CD4-positive, alpha-beta T cell treated with Interleukin-21 for 1 hour (primary cell): ENCODE measurements at regions not wholly inside any gene's neighbourhood (a gene's known extent, or its start where the extent isn't known, plus 50 kb on each side); places are given as distances from the start of the nearest gene placed in this dataset.
"Not testable (repeated sequence)": the region's sequence is repeated elsewhere in the genome, so short reads cannot be mapped to it uniquely, and the experiment has no call there.

Experiments used
- DNase-seq: peaks from one replicate; pipeline ENCODE4 v3.0.0-alpha.2; 2020

DNA sequence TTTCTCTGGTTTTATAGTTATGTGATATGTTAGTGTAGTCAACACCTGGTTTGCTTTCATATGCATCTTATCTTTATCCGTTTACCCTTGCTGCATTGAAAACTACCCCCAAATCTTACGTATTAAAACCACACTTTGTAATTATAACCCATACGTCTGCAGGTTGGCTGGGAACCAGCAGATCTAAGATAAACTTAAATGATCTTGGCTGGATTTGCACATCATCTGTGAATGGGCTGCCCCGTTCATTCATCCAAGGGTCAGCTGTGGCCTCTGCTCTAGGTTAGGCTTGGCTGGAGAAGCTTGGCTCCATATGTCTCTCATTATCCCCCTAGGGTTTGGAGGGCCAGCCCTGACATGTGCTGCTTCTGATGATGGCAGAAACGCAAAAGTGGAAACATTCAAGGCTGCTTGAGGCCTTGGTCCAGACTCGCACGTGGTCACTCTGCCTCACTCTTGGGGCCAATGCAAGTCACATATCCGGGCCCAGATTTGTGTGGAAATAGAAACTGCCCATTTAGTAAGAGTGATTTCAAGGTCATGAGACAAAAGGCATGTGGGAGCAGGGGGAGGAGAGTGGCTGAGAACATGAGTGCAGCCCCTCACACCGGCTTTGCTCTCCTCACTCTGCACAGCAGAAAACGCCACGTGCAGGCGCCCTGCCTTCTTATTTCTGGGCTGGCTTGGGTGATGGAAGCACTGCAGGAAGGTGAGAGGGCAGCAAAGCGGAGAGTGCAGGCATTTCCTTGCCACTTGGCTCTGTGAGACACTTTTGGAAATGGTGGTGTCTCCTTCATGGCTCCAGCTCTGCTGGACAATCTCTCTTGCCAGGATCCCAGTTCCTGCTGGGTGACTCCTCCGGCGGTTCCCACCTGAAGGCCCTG, 553.8 kb downstream of the GLRX3 start:
- DNase-seq, result no peak

DNA sequence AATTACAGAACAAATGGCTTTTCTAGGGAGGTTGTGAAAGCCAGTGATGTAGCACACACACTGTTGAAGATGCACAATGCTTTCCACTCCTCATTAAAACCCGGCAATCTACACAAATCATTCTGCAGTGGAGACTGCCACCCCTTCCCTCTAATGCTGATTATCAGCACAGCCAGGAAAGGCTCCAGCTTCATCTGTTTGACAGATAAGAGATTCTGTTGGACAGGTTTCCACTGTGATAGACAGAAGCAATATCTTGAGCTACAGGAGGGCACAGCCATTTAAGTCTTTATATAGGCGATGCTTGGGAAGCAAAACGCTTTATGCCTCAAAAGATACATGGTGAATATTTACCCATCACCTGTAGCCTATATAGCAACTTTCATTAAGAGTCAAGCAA, 555.6 kb downstream of the GLRX3 start:
- no peak for DNase-seq

DNA sequence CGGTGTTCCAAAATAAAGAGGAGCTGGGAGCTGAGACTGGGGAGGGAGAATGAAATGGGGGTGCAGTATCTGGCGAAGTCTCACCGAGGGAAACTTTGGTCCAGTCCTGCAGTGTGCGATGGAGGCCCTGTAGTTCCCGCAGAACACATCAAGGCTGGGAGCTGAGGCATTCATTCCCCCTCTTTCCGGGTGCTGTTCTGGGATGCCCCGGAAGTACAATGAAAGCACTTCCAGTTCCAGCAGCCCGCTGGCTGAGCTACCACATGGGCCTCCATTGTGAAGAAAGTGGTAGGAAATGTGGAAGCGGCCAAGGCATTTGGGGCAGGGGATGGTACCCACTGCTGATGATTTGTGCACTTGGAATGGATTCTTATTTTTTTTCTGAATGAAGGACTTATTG, 560.7 kb downstream of the GLRX3 start:
- no peak for DNase-seq

DNA sequence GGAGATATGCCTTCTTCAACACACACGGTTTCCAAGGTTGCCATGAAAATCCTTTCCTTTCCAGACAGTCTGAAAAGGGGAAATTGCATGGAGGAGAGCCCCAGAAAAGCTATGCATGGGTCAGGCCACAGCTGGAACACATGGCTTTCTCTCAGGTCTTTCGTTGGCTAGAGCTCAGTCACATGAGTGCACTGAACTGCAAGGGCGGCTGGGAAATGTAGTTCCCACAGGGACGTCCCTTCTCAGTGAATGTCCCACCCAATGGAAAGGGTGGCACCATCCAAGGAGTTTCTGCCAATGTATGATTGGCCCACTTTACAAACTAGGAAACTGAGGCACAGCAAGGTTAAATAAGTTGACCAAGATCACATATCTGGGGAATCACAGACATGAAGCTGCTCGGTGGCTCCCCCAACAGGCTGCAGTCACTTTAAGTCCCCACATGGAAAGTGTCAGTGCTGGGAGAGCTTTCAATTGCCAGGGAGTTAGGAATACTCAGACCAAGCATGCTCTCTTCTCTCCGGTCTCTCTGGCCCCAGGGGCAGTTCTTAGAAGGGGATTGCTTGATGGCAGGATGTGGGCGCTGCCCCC, 571.3 kb downstream of the GLRX3 start:
- DNase-seq, result no peak

DNA sequence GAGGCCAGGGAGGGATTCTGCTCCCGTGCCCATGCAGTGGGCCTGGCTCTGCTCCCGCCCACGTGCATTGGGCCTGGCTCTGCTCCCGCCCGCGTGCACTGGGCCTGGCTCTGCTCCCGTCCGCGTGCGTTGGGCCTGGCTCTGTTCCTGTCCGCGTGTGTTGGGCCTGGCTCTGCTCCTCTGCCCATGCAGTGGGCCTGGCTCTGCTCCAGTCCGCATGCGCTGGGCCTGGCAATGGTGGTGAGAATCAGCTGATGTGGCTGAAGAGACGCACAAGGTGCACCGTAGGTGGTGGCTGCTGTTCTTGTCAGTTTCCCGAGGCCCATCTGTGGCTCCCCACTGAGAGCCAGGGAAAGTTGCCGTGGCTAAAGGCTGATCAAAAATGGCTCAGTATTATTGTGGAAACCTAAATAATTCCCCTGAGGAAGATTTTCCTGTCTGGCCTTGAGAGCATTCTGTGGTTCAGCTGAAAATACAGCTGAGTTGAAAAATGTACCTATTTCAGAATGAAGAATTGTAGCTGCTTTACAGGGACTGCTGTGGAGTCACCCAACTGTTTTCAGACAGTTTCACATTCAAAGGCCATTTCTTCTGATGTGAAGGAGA, 572.4 kb downstream of the GLRX3 start:
- no peak for DNase-seq

DNA sequence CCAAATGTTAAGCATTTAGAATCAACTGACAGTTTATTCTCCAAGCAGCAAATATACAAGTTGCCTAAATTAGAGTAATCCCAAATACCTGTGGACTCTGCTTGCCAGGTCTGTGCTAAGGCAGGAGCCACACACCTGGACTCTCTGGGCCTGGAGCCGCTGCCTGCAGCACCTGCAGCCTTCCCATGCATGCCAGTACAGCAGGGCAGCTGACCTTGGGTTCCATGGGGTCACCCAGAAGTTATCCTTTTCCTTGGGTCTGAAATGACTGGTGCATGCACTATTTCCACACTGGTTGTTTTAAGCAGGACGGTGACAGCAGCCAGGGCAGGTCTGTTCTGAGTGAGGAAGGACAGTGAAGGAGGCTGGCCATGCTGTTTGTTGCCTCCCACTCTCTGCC, 573.2 kb downstream of the GLRX3 start:
- no peak for DNase-seq

DNA sequence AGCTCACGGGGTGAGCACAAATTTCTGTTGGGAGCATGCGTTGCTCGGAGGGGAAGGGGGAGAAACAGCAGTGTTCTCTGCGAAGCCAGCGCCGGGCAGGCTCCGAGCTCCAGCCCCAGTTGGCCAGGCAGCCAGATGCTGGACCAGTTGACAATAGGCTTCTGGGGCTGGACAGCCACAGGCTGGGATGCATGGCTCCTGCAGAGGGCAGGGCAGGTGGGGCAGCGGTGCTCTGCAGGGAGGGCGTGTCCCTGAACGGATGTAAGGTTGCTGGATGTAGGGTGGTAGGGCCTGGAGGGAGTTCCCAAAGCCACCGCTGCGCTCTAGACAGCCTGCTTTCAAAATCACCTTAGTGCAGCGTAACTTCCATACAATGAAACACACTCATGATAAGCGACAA, 574.9 kb downstream of the GLRX3 start:
- DNase-seq, result no peak

DNA sequence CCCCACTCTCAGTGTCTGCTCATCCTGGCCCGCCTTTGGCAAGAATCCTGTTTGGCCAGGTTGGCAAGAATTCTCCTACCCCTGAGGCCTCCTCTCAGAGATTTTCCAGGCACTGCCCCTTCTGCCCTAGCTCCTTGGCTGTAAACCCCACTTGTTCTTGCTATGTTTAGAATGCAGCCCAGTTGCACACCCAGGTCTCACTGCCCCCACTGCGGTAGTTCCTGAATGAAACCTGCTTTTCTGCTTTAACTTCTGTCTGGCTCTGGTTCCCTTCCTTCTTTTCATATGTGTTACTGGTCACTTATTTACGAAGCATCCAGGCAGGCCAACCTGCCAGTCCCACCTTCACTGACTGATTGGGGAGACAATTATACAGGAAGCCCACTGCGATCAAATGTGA, 576.9 kb downstream of the GLRX3 start:
- DNase-seq, result no peak

DNA sequence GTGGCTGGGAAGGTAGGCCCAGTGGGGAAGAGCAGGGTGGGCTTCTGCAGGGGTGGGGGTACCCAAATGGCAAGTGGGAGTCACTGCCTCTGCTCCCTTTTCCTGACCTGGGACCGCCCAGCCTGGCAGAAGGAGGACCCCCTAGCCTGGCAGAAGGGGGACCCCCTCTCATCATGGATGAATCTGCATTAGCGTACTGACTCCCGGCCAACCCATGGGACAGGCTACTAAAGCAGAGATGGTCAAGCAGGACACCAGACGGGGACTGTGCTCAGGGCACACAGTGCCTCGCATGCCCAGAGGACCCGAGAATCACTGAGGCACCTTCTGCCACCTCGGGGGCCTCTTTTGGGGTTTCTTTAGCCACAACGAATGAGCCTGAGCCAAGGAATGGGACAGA, 577.5 kb downstream of the GLRX3 start:
- DNase-seq, result no peak

DNA sequence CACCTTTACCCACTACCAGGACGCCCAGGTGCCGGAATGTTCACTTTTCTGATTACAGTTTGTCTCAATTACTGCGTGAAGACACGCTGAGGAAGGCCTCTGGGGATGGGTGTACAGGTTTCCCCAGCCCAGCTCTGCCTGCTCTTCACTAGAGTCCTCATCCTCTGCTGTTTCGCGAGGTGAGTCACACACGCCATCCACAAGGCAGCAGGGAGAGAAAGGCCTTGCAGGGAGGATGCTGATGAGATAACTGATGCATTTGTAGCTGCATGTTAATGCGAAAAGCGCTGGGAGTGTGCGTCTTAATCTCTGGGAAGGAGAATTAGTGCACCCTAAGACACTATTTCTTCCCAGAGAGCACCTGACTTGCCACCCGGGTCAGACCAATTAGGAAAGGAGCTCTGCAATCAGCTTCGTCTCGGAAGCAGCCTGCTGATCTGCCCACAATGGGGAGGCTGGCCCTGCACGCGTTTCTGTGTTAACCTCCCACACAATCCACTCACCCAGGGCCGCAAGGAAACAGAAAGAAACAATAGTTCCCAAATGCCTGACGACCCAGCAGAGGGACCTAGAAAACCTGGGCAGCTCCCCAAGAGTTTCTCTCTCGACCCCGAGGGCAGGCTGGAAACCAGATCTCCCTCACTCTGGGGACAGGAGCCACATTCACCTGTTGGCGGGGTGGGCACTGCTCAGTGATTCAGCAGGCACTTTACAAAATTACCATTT, 578.7 kb downstream of the GLRX3 start:
- DNase-seq, result no peak

DNA sequence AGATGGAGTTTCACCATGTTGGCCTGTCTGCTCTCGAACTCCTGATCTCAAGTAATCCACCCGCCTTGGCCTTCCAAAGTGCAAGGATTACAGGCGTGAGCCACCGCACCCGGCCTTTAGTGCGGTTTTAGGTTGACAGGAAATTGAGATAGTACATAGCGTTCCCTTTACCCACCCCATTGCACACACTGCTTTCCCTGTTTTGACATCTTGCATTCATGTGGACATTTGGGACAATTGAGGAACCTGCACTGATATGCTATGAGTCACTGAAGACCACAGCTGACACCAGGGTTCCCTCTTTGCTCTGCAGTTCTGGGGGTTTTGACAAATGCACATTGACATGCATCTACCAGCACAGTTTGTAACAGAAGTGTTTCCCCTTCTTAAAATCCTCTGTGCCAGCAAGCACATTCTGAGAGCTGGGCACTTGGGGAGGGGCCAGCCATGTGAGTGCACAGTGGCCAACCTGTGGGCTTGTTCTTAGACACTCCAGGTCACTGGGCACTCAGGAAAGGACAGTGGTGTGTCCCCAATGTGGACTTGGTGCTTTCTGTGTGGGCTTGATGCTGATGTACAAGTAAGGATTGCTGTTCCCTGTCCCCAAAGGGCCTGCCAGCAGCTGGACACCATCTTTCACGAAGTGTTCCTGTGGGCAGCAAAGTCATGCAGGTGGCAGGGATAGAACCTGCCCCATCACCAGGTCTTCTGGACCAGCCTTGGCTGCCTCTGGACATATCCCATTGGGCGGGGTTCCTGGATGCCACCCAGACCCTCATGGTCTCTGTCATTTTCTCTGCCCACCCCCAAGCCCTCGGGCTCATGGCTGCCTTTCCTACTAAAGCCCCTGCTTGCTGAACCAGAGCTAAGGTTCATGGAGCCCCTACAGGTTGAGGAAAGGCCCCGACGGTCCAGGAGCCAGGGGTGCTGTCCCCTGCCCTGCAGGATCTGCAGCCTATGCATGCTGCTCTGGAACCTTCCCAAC, 579.8 kb downstream of the GLRX3 start:
- no peak for DNase-seq

DNA sequence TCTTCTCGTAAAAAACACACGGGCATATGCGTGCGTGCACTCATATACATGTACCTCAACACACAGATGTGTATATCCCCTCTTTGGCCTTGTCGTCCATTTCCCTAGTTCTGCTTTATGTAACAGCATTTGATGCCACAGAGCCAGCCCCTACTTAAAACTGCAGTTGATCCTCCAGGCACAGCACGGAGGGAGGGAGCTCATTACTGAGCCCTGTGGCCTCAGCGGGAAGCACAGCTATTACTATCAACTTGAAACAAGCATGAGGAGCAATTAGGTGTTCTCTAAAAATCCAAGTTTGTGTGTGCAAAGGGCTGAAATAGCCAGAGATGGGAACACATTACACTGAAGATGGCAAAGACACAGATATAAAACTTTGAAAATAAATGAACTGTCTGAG, 580.9 kb downstream of the GLRX3 start:
- DNase-seq, result no peak

DNA sequence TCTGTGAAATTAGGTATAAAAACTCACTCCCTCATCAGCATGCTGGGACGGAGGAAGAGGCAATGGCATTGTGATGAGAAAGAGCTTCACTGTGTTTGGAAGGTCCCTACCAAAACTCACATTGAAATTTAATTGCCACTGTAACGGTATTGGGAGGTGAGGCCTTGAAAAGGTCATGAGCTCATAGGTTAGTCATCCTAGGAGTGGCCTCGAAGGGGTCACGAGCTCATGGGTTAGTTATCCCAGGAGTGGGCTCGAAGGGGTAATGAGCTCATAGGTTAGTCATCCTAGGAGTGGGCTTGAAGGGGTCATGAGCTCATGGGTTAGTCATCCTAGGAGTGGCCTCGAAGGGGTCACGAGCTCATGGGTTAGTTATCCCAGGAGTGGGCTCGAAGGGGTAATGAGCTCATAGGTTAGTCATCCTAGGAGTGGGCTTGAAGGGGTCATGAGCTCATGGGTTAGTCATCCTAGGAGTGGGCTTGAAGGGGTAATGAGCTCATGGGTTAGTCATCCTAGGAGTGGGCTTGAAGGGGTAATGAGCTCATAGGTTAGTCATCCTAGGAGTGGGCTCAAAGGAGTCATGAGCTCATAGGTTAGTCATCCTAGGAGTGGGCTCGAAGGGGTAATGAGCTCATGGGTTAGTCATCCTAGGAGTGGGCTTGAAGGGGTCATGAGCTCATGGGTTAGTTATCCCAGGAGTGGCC, 582.7 kb downstream of the GLRX3 start:
- DNase-seq, result not testable (repeated sequence)

DNA sequence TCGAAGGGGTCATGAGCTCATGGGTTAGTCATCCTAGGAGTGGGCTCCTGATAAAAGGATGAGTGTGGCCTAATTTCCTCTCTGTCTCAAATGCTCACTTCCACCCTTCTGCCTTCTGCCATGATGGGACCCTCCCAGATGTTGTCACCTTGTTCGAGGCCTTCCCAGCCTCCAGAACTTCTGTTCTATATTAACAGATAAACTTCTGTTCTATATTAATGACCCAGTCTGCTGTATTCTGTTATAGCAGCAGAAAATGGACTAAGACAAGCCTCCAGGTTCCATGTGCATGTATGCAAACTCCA, 583.2 kb downstream of the GLRX3 start:
- DNase-seq, result no peak

DNA sequence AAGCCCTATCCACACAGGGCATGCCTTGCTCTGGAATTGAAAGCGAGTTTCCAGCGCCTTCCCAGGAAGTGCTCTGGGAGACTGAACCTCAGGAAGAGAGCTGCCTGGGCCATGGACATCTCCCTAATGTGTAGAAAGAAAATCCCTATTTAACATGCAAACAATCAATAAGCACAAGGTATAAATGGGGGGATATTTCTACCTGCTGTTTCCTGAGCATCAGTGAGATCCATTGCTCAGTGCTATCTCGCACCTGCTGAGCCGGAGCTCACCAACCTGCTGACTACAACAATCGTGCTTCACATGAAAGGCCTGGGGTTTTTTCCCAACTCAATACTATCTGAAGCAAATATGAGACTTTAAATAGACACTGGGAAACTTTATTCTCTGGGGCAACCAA, 584.0 kb downstream of the GLRX3 start:
- no peak for DNase-seq

DNA sequence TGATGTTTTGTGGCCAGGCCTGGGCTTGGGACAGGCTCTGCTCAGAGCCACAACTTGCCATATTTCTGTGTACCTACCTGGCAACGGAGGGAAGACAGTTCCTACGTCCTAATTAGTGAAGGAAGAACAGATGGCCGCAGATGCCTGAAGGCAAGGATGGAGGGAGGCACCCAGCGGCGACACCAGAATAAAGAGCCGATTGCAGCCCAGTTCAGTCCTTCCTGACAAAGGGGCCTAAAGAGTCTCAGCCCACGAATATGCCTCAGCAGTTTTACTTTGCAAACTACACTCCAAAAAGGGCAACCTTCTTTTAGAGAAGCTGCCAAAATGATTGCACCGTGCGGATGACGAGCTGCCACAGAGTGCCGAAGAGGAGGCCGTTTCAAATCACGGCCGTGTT, 585.8 kb downstream of the GLRX3 start:
- no peak for DNase-seq

DNA sequence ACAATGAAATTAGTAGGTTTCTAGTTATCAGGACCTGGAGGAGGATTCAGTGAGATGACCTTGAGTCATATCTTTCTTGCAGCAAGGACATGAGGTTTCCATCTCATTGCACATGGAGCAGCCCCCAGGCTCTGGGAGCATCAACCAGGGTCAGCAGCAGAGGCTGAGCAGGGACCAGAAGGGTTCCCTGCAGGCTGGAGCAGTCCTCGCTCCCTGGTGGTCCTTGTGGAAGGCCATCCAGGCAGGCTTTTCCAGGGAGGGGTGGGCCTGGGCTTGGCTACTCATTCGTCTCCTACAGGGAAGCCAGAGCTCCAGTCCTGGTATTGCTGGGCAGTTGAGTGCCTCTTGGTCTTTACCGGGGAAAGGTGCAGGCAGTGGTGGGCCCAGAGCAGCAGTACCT, 587.5 kb downstream of the GLRX3 start:
- no peak for DNase-seq

DNA sequence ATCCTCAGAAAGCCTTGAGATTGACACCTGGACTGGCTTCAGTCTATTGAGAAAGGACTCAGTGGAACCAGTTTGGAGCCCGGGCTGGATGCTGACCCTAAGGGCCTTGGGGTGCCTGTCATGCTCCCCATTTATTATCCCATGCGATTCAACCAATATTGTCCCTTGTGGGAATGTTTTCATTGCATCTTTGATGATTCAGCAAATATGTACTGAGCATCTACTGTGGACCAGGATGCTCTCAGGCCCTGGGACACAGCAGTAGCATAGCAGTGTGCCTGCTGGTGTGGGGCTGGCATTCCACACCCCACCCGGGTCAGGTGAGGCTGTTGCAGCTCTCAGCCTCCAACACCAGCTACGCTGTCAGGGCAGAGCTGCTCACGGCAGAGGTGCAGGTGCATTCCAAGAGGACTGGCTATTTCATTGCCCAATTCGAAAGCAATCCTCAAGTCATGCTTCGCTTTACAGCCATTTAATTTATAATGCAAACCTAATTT, 586.0 kb downstream of the TCERG1L start:
- no peak for DNase-seq

DNA sequence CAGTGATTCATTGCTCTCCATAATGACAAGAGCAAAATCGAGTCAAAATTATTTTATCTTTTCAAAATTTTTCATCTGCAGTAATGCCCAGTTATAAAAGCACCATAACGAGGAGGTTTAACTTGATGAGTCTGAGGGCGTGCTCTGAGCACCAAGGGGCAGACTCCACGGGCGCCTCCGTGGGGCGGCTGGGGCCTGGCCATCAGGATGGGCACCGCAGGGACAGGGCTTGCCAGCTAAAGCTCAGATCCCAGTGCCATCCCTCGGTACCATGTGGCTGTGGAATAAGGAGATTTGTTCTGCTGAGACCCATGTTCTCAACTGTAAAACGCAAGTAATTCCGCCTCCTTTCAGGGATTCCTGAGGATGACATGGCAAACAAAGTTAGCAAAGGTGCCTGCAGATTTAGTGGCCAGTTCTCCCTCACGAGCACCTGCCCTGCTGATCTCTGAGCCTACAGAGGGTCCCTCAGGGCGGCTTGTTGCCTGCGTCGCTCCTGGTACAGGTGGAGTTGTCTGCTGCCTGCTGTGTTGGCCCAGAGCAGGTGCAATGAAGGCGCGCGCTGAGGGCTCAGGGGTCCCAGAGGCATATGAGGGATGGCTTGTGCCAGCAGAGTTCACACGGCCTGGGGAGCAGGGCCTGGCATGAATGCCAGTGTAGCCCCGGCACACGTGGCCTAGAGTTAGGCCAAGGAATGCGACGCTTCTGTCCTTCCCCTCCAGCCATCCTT, 584.4 kb downstream of the TCERG1L start:
- no peak for DNase-seq

DNA sequence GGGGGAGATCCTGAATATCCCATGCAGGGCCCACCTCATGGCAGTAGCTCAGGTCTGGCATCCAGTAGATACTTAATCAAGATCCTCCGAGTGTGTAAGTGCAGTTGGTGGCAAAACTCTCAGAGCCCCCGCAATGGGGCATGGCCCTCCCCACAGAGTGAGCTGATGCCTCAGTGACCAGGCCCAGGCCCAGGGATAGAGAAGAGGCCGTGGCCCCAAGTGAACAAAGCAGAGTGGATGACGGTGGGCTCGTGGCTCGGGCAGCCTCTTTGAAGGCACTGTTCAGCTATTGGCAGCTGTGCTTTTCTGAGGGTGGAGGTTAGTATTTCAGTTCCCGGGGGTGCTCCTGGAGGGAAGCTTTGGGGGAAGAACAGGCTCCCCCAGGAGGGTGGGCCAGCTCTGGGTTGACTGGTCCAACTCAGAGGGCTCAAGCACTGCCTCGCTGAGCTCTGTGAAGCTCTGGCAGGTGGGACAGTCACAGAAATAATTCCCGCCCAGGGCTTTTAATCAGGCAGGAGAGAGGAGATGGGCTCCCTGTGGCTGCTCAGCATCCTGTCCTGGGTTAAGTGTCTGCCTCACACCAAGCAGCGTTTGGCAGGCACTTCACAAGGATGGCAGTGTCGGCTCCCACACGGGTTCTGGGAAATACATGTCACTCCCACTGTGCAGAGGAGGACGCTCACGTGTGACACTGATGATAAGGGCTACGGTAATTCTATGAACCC, 583.6 kb downstream of the TCERG1L start:
- DNase-seq, result no peak
